Natural killer cell (primary cell): ENCODE measurements at regions not wholly inside any gene's neighbourhood (a gene's known extent, or its start where the extent isn't known, plus 50 kb on each side); places are given as distances from the start of the nearest gene placed in this dataset.

Experiments used
- ATAC-seq, 3 donors: fragments of 150-1000 bp in 2 of 3; fragments of 200-7000 bp in 1 of 3; cut with Tn5 transposase; 1 replicate in 1 of 3; 2 replicates in 2 of 3; pipeline ENCODE4 v1.10.0; 2021; ENCODE audit warnings: mild to moderate bottlenecking in 2 of 3, moderate library complexity in 2 of 3
- DNase-seq, 2 donors: peaks; one replicate each; pipeline versions ENCODE4 v3.0.0 to v3.0.0-alpha.2; 2013 to 2021; ENCODE audit warnings: mixed read lengths in 1 of 2
- H3K27ac ChIP-seq: one replicate; pipeline ENCODE4 v1.5.1; 2013; ENCODE audit warnings: mild to moderate bottlenecking, low read length
- H3K27me3 ChIP-seq: one replicate; pipeline ENCODE4 v1.6.1; 2013; ENCODE audit warnings: low read length; ENCODE audit not compliant: control insufficient read depth, insufficient read depth
- H3K36me3 ChIP-seq: one replicate; pipeline ENCODE4 v1.6.1; 2013; ENCODE audit warnings: low read length; ENCODE audit not compliant: control insufficient read depth, insufficient read depth
- H3K4me1 ChIP-seq: one replicate; pipeline ENCODE4 v1.6.1; 2013; ENCODE audit warnings: low read length; ENCODE audit not compliant: control insufficient read depth, insufficient read depth
- H3K4me3 ChIP-seq: one replicate; pipeline ENCODE4 v1.5.1; 2013; ENCODE audit warnings: low read length
- H3K9me3 ChIP-seq: one replicate; pipeline ENCODE4 v1.6.1; 2013; ENCODE audit warnings: low read length; ENCODE audit not compliant: control insufficient read depth, insufficient read depth
- H3K27ac Mint-ChIP-seq, 2 donors: one replicate each; pipeline ENCODE4 v1.8.0; 2022; ENCODE audit warnings: mild to moderate bottlenecking in 2 of 2, mixed read lengths in 2 of 2, moderate library complexity in 1 of 2
- H3K27me3 Mint-ChIP-seq, 2 donors: one replicate each; pipeline ENCODE4 v1.8.0; 2022; ENCODE audit warnings: low read depth in 2 of 2, mixed read lengths in 2 of 2
- H3K36me3 Mint-ChIP-seq: one replicate; pipeline ENCODE4 v1.8.0; 2022; ENCODE audit warnings: mixed read lengths
- H3K4me1 Mint-ChIP-seq, 2 donors: one replicate each; pipeline ENCODE4 v1.8.0; 2022; ENCODE audit warnings: mixed read lengths in 2 of 2
- H3K4me3 Mint-ChIP-seq: one replicate; pipeline ENCODE4 v1.8.0; 2022; ENCODE audit warnings: mild to moderate bottlenecking, moderate library complexity, mixed read lengths
- H3K9me3 Mint-ChIP-seq, 2 donors: one replicate each; pipeline ENCODE4 v1.8.0; 2022; ENCODE audit warnings: mixed read lengths in 2 of 2
- WGBS: methylation state at CpG from one replicate; pipeline ENCODE4 v1.1.7; 2013; ENCODE audit warnings: missing lambda C conversion rate; ENCODE audit not compliant: insufficient coverage; 5-methylcytosine and 5-hydroxymethylcytosine counted together
- intact Hi-C: fragments of 100-400 bp; cut with micrococcal nuclease; formaldehyde crosslinking; loops from one replicate; pipeline ENCODE4 v1.14.2; 2022
- TF ChIP-seq, protein P1 (sequence below): fragments of 200-600 bp; IDR thresholded peaks from one replicate; pipeline ENCODE4 v1.8.0; 2022; ENCODE audit warnings: antibody characterized with exemption

DNA sequence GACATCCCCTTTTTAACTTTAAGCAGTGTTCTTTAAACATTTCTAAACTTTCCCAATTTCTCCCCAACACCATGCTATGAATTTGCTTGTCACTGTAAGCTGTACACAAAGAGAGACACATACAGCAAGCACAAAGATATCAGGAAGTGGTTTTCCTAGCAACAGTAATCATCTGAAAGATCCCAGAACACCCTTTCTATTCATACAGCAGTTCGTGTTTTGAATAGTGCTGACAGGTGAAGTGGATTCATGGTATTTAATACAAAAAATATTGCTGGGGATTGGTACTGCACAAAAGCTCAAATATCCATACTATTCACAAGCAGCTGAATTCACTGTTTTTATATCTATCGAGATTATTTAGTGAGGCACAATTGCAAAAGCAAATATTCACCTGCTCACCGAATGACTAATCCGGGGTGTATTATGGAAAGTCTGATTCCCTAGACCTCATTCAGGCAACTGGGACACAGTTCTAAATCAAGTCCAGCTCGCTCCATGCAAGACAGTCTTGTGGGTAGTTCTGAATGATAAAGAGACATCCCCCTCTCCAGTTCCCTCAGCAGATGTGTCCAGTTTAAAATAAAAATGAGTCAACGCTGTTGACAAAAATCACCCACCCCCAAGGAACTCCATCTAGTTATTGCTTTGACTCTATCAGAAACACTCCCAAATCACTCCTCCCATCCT, 107.1 kb upstream of the TSHZ2 start:
- Mint-ChIP-seq H3K27me3 (peaks cover 12 to 17% of the 10 kb centered on the region in 2 donors), H3K36me3 (no peaks in the 10 kb centered on the region), H3K27ac (no peak overlapping the region), H3K4me1 (no peaks in the 10 kb centered on the region), H3K9me3 (no peaks in the 10 kb centered on the region), H3K4me3 (no peak overlapping the region)
- Histone ChIP-seq H3K9me3 (no peaks in the 10 kb centered on the region), H3K27me3 (no peaks in the 10 kb centered on the region), H3K36me3 (no peaks in the 10 kb centered on the region), H3K4me1 (no peaks in the 10 kb centered on the region), H3K4me3 (no peak overlapping the region), H3K27ac (no peak overlapping the region)
- TF ChIP-seq, protein P1, sequence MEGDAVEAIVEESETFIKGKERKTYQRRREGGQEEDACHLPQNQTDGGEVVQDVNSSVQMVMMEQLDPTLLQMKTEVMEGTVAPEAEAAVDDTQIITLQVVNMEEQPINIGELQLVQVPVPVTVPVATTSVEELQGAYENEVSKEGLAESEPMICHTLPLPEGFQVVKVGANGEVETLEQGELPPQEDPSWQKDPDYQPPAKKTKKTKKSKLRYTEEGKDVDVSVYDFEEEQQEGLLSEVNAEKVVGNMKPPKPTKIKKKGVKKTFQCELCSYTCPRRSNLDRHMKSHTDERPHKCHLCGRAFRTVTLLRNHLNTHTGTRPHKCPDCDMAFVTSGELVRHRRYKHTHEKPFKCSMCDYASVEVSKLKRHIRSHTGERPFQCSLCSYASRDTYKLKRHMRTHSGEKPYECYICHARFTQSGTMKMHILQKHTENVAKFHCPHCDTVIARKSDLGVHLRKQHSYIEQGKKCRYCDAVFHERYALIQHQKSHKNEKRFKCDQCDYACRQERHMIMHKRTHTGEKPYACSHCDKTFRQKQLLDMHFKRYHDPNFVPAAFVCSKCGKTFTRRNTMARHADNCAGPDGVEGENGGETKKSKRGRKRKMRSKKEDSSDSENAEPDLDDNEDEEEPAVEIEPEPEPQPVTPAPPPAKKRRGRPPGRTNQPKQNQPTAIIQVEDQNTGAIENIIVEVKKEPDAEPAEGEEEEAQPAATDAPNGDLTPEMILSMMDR = no peak
- intact Hi-C loops = no loop called here
- ATAC-seq (no peak), DNase-seq (no peak)
- WGBS = 95% methylated on average over 5 of the region's 6 CpGs

DNA sequence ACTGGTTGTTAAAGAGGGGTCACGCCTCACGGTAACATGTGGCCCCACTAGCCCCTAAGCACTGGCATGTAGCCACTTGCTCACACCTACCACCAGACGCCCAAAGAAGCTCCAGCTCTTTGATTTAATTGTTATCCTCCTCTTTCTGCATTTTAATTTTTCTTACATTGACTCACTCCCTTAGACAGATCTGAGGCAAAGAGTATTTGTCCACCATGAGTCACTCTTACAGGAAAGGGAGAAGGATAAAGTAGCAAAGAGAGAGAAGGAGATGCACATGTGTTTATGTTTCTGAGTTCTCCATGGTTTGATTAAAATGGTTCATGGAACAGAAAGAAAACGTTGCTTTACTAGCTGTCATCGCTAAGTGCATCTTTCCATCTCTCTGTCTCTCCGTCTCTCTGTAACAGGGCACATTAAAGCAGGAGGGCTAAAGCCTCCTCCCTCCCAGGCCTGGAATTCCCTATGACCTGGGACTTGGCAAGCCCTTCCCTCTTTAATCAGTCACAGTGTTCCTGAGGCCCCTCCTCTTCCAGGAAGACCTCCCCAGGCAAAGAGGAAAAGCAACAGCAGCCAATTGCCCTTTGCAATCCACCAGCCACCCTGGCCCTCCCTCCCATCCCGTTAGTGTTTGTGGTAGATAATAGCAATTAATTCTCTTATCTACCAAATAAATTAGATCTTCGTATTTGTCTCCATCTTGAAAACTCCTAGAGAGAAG, 112.8 kb upstream of the TSHZ2 start:
- H3K27ac ChIP-seq = no peak overlapping the region
- H3K36me3 ChIP-seq = no peaks in the 10 kb centered on the region
- H3K4me3 ChIP-seq = no peak overlapping the region
- no peaks in the 10 kb centered on the region for H3K36me3 Mint-ChIP-seq
- TF ChIP-seq, protein P1 = no peak
- ATAC-seq (no peak), DNase-seq (no peak)
- H3K4me3 Mint-ChIP-seq = no peak overlapping the region
- H3K9me3 ChIP-seq = no peaks in the 10 kb centered on the region
- H3K9me3 Mint-ChIP-seq = no peaks in the 10 kb centered on the region
- H3K27me3 ChIP-seq = no peaks in the 10 kb centered on the region
- no peaks in the 10 kb centered on the region for H3K4me1 ChIP-seq
- H3K27ac Mint-ChIP-seq = no peak overlapping the region
- H3K4me1 Mint-ChIP-seq = no peaks in the 10 kb centered on the region
- 85% methylated on average over 7 of the region's 8 CpGs for WGBS
- peaks cover 8 to 26% of the 10 kb centered on the region in 2 donors for H3K27me3 Mint-ChIP-seq
- intact Hi-C loops = no loop called here

DNA sequence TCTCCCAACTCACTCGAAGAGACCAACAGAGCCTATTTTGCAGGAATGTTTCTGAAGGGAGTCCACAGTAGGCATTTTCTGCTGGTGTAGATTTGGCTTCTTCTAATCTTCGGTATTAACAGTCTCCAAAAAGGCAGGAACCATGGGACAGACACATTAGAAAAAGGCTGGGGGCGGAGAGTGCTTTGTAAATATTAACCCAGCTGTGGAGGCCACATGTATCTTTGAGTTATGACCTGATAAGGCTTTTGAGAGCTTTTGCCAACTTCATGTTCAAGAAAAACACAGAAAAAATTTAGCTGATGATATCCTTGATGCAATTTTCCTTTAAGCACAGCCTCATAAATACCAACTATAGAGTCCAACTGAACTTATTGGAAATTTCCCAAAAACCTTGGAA, 119.4 kb upstream of the TSHZ2 start:
- Histone ChIP-seq H3K9me3 (no peaks in the 10 kb centered on the region), H3K27ac (no peak overlapping the region), H3K27me3 (no peaks in the 10 kb centered on the region), H3K36me3 (no peaks in the 10 kb centered on the region), H3K4me1 (no peaks in the 10 kb centered on the region), H3K4me3 (no peak overlapping the region)
- no peaks in the 10 kb centered on the region for H3K9me3 Mint-ChIP-seq
- no peaks in the 10 kb centered on the region for H3K4me1 Mint-ChIP-seq
- H3K27me3 Mint-ChIP-seq = peaks cover 3 to 10% of the 10 kb centered on the region in 2 donors
- ATAC-seq (no peak), DNase-seq (no peak)
- no peaks in the 10 kb centered on the region for H3K36me3 Mint-ChIP-seq
- intact Hi-C loops = no loop called here
- TF ChIP-seq, protein P1 = no peak
- H3K27ac Mint-ChIP-seq = no peak overlapping the region
- no peak overlapping the region for H3K4me3 Mint-ChIP-seq
- 81% methylated on average over 3 of the region's 3 CpGs for WGBS
